ENCODE measurements at regions not wholly inside any gene's neighbourhood (a gene's known extent, or its start where the extent isn't known, plus 50 kb on each side); places are given as distances from the start of the nearest gene placed in this dataset.

DNA sequence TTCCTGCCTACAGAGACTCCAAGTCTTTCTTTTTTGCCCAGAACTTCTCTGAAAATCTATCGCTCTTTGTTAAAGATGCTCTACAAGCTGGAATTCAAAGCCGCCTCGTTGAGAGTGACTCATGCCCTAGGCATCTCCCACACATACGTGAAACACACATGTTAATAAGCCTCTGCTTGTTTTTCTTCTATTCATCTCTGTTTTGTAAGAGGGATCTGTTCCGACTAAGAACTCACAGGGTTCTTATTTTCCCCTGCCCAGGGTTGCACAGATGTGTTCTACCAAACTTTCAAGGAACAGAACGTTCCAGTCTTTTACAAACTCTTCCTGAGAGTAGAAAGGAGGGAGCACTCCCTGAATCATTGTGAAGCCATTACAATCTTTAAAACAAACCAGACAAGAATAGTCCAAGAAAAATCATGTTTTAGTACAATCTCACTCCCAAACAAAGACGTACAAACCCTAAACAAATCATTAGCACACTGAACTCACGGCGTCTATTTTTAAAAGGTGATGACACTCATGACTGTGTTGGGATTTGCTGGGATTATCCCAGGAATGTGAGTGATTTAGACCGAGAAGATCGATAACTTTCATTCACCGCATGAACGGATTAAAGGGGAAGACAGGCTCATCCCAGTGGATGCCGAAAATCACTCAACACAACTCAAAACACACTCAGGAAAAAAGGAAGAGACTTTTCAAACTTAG, 55.3 kb upstream of the INPP5A start:
- DNase-seq (ENCODE audit: low spot score) (peak; percentile 52), ATAC-seq (peak; percentile 94)
- intact Hi-C loops (cut with DNase I): no loop called here

DNA sequence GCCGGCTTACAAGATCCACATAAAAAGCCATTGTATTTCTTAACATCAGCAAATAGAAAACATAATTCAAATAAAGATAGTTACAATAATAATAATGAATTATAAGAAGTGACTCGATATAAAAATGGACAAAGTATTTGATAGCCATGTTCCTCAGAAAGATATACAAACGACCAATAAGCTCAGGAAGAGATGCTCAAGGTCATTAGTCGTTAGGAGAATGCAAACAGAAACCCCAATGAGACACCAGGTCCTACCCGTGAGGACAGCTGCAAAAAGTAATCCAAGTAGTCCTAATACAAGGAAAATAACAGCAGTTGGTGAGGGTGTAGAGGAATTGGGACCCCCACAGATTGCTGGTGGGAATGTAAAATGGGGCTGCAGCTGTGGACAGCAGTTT, 54.2 kb upstream of the INPP5A start:
- DNase-seq (ENCODE audit: low spot score) (no peak), ATAC-seq (no peak)
- intact Hi-C loops (cut with DNase I): no loop called here

DNA sequence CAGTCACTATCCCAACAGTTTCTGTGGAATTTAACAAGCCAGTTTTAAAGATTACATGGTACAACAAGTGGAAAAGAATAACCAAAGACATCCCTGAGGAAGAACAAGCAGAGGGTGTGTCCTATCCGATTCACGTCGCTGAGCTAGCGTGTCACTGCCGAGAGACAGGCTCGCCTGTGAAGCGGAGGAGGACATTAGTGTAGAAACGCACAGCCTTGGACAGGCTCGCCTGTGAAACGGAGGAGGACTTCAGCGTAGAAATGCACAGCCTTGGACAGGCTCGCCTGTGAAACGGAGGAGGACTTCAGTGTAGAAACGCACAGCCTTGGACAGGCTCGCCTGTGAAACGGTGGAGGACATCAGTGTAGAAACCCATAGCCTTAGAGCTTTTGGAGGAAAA, 52.7 kb upstream of the INPP5A start:
- ATAC-seq: no peak
- intact Hi-C loops (cut with DNase I): no loop called here
- DNase-seq (ENCODE audit: low spot score): peak; percentile 49

DNA sequence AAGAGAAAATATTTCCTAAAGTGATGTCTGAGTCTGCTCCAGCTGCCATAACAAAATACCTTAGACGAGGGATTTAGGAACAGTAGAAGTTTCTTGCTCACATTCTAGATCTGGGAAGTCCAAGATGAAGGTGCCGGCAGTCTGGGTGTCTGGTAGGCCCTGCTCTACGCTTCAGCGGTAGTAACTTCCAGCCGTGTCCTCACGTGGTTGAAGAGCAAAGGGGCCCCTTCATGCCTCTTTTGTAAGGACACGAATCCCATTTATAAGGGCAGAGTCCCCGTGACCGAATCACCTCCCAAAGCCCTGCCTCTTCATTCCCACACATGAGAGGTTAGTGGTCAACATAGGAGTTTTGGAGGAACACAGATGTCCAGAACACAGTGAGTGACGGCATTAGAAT, 52.2 kb upstream of the INPP5A start:
- ATAC-seq: no peak
- intact Hi-C loops (cut with DNase I): no loop called here
- peak; percentile 32 for DNase-seq (ENCODE audit: low spot score)

DNA sequence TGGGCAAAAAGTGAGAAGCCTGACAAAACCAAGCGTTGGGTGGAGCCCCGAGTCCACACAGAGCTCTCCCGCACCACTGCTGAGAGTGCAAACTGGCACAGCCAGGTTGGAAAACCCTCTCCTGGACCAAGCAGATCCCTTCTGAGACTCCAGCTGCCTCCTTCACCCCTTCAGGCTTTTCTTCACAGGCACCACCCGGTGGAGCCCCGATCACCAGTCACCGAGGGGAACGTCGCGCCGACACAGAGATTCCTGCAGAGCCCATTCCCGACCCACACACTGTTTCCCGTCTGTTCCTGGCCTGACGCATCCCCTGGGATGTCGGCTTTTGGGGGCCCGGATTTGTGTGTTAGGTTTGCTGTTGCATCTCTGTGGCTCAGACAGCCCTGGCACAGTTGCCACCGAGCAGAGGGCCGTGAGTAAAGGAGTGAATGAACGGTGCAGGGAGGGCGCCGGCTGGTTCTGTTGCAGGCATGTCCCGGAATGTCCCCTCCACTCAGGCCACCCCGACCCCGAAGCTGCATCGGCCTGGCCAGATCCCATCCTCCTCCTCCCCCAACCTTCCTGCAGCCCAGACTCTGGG, 51.0 kb upstream of the INPP5A start:
- no peak for ATAC-seq

DNA sequence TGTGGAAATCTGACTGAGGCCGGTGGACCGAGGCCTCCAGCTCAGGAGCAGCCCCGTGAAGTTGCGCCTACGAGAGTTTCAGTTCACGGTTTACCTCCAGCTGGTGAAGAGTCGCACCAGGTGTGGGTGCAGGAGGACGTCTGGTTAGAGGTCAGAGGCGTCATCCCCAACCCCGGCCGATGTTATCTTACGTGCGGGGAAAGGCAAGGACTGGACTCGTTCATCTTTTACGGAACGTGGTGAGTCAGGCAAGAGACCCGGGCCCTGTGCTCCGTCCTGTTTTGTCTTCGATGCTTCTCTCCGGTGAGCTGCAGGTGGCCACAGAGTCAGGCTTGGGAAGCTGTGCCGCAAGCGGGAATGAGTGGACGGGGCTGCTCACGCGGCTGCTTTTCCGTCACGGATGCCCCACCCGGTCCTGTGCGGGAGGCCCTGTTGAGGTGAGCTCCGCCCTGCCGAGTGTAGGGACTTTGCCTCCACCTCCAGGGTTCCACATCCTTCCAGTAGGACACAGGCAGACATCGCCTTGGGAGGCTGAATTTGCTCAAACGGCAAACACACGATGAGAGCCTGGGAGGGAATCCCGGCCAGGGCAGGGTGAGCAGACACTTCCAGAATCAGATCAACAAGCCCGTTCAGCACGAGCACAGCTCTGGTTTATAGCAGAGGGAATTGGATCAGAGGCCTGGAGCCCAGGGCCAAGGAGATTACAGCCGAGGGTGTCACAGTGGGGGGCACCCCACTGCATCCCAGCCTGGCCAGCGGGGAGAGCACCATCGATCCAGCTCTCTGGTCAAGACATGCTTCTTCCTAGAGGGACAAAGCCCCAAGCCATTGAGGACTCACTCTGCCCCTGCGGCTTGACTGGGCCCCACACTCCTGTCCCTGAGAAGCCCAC, 50.1 kb upstream of the INPP5A start:
- peak; percentile 56 for DNase-seq (ENCODE audit: low spot score)
- ATAC-seq: no peak
- intact Hi-C loops (cut with DNase I): no loop called here

More for the DNA sequence above, 51.0 kb upstream of the INPP5A start:
- DNase-seq (ENCODE audit: low spot score): peak; percentile 57
- intact Hi-C loops (cut with DNase I): no loop called here
